GM21381 (cell line): ENCODE measurements at regions not wholly inside any gene's neighbourhood (a gene's known extent, or its start where the extent isn't known, plus 50 kb on each side); places are given as distances from the start of the nearest gene placed in this dataset.

Source experiments
- ATAC-seq: cut with Tn5 transposase; IDR thresholded peaks from one replicate; pipeline ENCODE4 v1.9.1; 2021; ENCODE audit warnings: mild to moderate bottlenecking, moderate library complexity; ENCODE audit not compliant: unreplicated experiment

GRCh38 chr5:126189231-126189630, 234.0 kb upstream of the GRAMD2B start:
- no peak for ATAC-seq

DNA sequence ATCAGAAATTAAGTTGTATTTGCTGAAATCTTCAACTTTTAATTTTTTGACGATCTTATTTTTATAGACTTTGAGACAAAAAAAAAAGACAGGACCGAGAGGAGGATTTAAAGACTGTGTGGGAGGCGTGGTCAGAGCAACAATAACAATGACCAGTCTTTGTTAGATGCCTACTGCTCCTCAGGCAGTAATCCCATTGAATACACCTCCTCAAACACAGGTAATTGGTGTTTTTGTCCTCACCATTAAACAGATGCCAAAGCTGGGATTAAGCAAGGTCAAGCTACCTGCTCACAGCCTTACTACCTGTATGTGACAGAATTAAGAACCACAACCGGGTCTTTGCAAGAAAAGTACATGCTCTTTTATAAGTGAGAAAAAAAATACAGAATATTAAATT, 233.3 kb upstream of the GRAMD2B start:
- ATAC-seq, result no peak

DNA sequence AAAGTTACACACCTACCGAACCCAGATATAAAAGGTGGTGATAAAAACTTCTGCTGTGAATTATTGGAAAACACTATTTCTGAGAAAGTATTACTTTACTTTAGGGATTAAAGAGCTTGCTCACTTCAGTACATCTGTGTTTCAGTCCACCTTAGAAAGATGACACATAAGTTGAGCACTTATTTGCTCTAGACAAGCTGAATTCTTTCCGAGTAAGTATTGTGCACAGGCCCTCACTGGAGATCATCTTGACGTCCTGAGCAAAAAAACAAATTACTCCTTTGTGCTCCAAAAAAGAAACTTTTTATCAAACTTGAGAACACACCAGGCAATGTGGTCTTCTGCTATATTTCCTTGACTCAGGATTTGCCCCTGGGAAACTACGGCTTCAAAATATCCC, 231.0 kb upstream of the GRAMD2B start:
- ATAC-seq, result no peak

DNA sequence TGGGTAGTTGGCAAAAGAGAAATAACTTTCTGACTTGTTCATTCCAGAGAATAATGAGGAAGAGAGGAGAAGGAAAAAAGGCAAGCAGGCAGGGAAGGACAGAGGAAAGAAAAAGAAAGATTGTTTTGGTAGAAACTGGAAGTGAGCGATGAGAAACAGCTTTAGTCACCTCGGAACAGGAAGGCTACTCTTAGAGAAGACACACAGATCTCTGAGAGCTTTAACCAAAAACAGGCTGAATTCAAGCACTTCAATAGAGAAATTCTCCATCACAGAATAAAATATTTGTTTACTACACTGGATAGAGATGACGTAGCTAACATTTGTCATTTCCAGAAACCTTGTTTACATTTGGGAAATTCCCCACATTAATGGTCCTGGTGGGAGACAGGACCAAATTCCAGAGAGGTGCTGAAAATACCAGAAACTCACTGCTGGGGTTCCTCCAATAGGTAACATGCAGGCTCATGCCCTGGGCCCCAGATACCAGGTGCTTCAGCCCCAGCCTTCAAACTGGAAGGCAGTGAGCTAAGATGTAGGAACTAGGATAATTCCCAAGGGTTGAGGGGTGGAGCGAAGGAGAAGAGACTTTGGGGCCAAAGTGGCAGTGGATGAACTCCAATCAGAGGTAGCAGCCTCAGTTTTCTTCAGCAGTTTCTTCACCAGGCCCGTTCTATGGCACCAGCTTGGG, 227.7 kb upstream of the GRAMD2B start:
- no peak for ATAC-seq

DNA sequence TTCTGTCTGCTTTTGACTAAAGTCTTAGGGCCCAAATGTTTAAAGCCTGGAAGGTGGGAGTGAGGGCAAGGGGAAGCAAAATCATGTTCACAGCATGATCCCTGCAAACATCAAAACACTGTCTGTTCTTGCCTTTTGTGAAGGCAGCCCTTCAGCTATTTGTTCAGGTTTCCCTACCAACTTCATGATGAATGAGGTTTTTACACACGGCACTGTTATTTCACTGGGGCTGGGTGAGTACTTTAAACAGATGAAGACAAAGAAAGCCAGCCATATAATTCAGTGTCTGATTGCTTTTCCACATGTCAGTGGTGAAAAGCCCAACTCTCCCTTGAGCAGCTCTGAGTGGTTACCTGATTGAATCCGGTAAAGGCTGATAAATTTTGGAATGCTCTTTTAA, 224.7 kb upstream of the GRAMD2B start:
- no peak for ATAC-seq

DNA sequence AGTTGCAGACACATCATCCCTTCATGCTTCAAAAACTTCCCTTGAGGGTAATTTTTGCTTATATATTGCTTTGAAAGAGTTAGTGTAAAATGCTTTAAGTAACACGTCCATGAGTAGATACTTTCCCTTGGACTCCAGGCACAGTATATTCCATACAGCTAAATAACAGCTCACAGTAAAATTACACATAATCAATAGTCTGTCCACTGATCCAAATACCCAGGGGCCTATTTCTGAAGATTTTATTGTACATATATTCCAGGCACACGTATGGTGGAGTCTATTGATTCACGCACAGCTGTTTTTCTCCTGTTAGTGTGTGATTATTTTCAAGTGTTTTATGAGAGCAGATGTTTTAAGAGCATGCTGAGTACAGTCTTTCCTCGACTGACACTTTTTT, 223.7 kb upstream of the GRAMD2B start:
- ATAC-seq, result no peak

DNA sequence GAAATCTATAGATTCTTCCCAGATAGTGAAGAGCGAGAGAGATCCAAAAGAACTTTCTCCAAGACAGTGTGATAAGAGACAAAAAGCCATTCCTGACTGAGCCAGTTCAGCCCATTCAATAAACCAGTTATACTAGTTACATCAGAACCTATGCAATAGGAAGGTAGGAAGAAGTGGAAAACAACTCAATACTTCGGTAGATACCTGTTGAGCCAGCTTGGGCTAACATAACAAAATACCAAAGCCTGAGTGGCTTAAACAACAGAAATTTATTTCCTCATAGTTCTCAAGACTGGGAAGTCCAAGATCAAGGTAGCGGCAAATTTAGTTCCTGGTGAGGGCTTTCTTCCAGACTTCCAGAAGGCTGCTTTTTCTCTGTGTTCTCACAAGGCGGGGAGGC, 214.5 kb upstream of the GRAMD2B start:
- no peak for ATAC-seq

GRCh38 chr5:126210955-126211354, 212.3 kb upstream of the GRAMD2B start:
- no peak for ATAC-seq

DNA sequence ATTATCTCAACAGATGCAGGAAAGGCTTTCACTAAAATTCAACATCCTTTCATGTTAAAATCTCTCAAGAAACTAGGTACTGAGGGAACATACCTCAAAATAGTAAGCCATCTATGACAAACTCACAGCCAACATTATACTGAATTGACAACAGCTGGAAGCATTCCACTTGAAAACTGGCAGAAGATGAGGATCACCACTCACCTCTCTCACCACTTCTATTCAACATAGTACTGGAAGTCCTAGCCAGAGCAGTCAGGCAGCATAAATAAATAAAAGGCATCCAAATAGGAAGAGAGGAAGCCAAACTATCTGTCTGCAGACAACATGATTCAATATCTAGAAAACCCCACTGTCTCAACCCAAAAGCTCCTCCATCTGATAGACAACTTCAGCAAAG, 203.6 kb upstream of the GRAMD2B start:
- no peak for ATAC-seq

DNA sequence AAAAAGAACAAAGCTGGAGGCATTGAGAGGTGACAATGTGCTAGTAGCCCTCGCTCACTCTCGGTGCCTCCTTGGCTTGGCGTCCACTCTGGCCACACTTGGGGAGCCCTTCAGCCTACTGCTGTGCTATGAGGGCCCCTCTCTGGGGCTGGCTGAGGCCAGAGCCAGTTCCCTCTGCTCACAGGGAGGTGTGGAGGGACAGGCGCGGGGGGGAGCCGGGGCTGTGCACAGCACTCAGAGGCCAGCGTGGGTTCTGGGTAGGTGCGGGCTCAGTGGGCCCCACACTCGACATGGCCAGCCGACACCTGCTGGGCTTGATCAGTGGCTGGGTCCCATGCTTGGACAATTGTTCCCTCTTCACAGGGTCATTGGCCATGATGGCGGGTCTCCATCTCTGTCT, 202.5 kb upstream of the GRAMD2B start:
- ATAC-seq, result no peak

- ATAC-seq, result no peak
Measured at GRCh38 chr5:126228934-126229333, 194.3 kb upstream of the GRAMD2B start.

DNA sequence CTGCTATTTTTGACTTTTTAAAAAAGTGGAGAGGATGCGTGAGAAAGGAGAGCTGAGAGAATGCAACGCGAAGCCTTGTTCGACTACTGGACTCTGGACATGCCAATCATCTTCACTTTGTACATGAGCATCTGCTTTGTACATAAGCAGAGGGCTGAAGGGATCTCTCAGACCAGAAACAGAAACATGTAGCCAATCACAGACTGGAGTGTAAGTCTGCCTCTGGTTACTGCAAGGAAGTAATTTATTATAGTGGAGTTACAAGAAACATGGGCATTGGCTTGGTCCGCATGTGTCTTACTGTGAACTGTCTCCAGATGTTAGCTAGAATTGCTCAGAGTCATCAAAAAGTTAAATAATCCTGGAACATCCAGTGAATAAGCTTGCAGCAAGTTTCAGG, 190.0 kb upstream of the GRAMD2B start:
- ATAC-seq, result no peak

DNA sequence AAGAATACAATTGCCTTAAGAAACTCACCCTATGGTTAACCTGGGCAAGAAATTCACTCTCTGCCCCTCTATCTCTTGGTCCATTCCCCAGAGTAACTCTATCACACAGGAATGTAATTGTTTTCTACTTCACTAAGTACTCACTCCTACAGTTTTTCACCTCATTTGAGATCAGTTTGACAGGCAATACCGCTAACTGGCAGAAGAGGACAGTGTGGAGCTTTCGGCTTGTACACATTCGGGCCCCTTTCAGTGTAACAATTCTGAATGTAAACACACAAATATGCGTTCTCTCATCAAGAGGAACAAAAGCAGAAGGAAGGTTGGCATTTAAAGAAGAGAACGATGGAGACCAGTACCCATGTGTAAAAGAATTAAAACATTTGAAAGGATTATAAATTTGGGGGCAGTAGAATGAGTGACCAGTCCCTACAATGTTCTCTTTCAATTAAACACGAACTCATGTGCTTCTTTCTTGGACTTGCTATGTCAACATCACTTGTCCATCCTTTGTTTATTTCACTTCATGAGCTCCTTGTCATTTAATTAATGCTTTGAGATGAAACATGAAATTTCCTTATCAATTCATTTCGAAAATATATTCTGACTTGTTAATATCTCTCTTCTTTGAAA, 188.5 kb upstream of the GRAMD2B start:
- ATAC-seq, result no peak

GRCh38 chr5:126235628-126236027, 187.6 kb upstream of the GRAMD2B start:
- ATAC-seq, result no peak

DNA sequence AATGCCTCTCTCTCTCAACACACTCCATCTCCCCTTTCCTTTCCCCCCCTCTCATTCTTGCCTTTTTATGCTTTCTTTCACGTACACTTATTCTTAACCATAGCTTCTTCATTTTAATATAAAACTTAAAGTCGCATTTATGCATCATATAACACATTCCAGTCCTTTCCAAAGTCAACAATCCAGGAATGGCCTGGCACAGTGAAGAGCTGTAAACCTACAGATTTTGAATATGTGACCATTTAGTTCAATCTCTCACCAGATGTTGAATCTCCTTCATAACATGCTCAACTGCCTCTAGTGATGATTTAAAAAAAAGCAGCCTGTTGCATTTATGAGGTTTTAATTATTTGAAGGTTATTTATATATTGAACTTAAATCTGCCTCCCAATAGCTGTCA, 186.2 kb upstream of the GRAMD2B start:
- ATAC-seq, result no peak

DNA sequence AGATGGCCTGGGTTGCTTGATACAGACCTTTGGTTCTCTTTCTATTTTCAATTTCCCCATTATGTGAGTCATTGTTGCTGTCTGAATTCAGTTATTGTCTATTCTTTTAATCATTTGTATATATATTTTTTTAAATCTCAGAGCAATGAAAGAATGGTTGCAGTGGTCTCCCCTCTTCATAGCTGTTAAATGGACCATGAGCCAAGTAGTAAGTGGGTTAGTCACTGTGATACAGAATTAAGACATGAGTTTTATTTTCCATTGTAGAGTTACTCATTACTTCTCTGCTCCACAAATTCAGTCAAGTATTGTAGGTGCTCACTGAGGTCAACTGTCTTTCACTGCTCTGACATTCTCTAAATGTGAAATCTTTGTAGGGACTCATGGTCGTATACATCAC, 174.6 kb upstream of the GRAMD2B start:
- ATAC-seq, result no peak

DNA sequence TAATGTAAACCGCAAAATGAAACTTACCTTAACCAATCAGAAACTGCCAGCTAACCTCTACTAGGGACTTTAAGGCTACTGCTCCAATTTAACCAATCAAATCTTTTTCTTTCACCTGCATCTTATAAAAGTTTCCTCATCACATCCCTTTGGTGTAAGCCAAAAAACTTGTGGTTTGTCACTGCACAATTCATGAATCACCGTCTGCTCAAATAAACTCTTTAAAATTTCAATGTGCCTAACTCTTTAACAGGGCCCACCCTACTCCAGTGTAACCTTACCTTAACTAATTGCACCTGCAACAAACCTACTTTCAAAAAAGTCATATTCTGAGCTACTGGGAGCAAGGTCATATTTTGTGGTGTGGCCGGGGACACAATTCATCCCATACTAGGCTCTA, 172.2 kb upstream of the GRAMD2B start:
- no peak for ATAC-seq

DNA sequence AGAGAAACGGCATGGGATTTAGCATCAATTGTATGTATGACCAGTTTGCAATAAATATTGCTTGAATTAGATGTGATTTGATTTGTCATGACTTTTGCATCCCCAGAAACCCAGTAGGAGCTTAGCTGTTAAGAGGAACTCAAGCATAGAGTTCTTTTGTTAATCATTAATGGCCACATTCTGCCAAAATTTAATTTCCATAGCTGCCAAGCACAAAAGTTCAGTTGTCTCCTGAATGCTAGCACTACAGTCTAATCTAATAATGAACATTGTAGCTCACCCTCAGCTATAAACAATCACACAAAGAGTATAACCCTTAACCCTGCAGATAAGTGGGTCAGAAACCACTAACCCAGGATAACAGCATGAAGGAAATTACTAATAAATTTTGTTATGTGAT, 169.8 kb upstream of the GRAMD2B start:
- ATAC-seq, result no peak

DNA sequence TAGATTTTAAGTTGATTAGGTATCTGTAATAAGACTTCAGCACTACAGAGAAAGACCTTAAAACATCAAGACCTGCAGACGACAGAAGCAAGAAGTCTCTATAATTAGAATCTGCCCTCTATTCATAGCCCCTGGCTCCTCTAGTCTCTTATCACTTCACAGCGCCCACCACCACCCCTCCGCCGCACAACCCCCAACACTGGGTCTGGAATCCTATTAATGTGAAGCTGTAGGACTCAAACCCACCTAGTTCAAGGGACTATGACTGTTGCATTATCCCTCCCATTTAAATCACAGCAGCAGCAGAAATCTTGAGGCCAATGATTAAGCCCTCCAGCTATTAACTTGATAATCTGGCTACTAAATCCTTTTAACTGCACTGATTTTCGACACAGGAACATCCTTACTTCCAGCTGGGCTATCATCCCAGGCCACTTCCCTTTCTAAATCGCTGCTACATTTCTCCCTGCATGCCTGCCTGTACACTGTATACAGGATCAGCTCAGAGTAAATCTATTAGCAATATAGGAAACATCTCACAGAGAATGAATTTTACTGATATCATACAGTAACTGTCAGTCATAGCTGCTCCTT, 159.5 kb upstream of the GRAMD2B start:
- ATAC-seq, result no peak

GRCh38 chr5:126265917-126266316, 157.3 kb upstream of the GRAMD2B start:
- no peak for ATAC-seq

DNA sequence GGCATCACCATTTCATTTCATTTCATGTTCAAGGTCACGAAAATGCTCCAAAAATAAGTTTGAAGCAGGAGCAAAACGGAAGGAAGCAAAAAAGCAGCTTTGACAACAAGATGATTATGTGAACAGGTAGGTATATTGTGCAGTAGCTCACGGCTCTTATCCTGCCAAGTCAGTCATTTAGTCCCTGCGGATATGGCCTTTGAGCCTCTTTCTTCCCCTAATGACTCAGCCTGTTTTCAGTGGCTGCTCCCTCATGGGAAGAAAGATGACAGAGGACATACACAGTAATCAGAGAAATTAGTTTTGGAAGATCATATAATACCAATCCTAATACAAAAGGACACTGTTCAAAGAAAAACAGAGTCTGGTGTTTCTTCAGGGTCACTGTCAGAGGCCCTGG, 155.8 kb upstream of the GRAMD2B start:
- ATAC-seq, result no peak

- no peak for ATAC-seq
Measured at GRCh38 chr5:126268697-126269315, 154.4 kb upstream of the GRAMD2B start.
